ENCODE measurements at regions not wholly inside any gene's neighbourhood (a gene's known extent, or its start where the extent isn't known, plus 50 kb on each side); places are given as distances from the start of the nearest gene placed in this dataset.

GRCh38 chr9:19631181-19631580 lies 157.7 kb downstream of the SLC24A2 start:
- no peak for TF ChIP-seq POLR2AphosphoS5 (IDR thresholded peaks at IDR 0.05; ENCODE audit: borderline replicate concordance, low read depth, low read length)
- no peak for TF ChIP-seq EZH2 (IDR thresholded peaks at IDR 0.05)

Data from SK-N-MC (cell line).